Neural cell (in vitro differentiated cells): ENCODE measurements at regions not wholly inside any gene's neighbourhood (a gene's known extent, or its start where the extent isn't known, plus 50 kb on each side); places are given as distances from the start of the nearest gene placed in this dataset.

Experiments used
- H2AFZ ChIP-seq: fragments of 200-600, 300-800 bp; sonication (generic), shearing (Covaris generic); 2 replicates; pipeline ENCODE4 v1.6.0; 2014; ENCODE audit warnings: low read depth, mild to moderate bottlenecking, antibody characterized with exemption, low read length, moderate library complexity
- H3F3A ChIP-seq: fragments of 200-600 bp; shearing (Covaris generic); 2 replicates; pipeline ENCODE4 v1.6.1; 2016; ENCODE audit warnings: mild to moderate bottlenecking, moderate library complexity, mixed read lengths, antibody characterized with exemption, low read length; ENCODE audit not compliant: insufficient read depth, poor library complexity, severe bottlenecking
- H3K27ac ChIP-seq: fragments of 200-600, 300-800 bp; sonication (generic), shearing (Covaris generic); 2 replicates; pipeline ENCODE4 v1.5.1; 2014; ENCODE audit warnings: mild to moderate bottlenecking, low read length, moderate library complexity
- H3K27me3 ChIP-seq: fragments of 300-800, 200-600 bp; sonication (generic), shearing (Covaris generic); 2 replicates; pipeline ENCODE4 v1.6.0; 2014; ENCODE audit warnings: mild to moderate bottlenecking, low read depth, low read length, moderate library complexity; ENCODE audit not compliant: insufficient read depth
- H3K36me3 ChIP-seq: fragments of 300-800, 200-600 bp; sonication (generic), shearing (Covaris generic); 2 replicates; pipeline ENCODE4 v1.5.1; 2014; ENCODE audit warnings: mild to moderate bottlenecking, antibody characterized with exemption, low read length, moderate library complexity; ENCODE audit not compliant: insufficient read depth
- H3K4me2 ChIP-seq: fragments of 300-800, 200-600 bp; sonication (generic), shearing (Covaris generic); 2 replicates; pipeline ENCODE4 v1.6.0; 2014; ENCODE audit warnings: mild to moderate bottlenecking, low read length
- H3K4me3 ChIP-seq: fragments of 300-800, 200-600 bp; sonication (generic), shearing (Covaris generic); 2 replicates; pipeline ENCODE4 v1.5.1; 2014; ENCODE audit warnings: mild to moderate bottlenecking, low read length, moderate library complexity
- H3K79me2 ChIP-seq: fragments of 200-600 bp; shearing (Covaris generic); replicated peaks from 2 replicates; pipeline ENCODE4 v1.6.0; 2014; ENCODE audit warnings: mild to moderate bottlenecking, low read length, moderate library complexity; ENCODE audit not compliant: insufficient read depth
- H3K9ac ChIP-seq: fragments of 300-800, 200-600 bp; sonication (generic), shearing (Covaris generic); 2 replicates; pipeline ENCODE4 v1.6.1; 2016; ENCODE audit warnings: mild to moderate bottlenecking, low read length, mixed read lengths
- H3K9me2 ChIP-seq: fragments of 200-600 bp; shearing (Covaris generic); 2 replicates; pipeline ENCODE4 v1.6.1; 2016; ENCODE audit warnings: mild to moderate bottlenecking, low read length, mixed read lengths; ENCODE audit not compliant: insufficient read depth
- H3K9me3 ChIP-seq: fragments of 200-600, 300-800 bp; sonication (generic), shearing (Covaris generic); 2 replicates; pipeline ENCODE4 v1.6.1; 2016; ENCODE audit warnings: mild to moderate bottlenecking, mixed run types, low read length, moderate library complexity, mixed read lengths
- H4K20me1 ChIP-seq: fragments of 200-600 bp; shearing (Covaris generic); 2 replicates; pipeline ENCODE4 v1.6.1; 2016; ENCODE audit warnings: mild to moderate bottlenecking, mixed run types; ENCODE audit not compliant: insufficient read depth
- EP300 ChIP-seq: fragments of 450-650 bp; conservative IDR thresholded peaks from 2 replicates; pipeline ENCODE4 v1.6.1; 2014; ENCODE audit warnings: antibody characterized with exemption, mild to moderate bottlenecking, moderate library complexity; ENCODE audit not compliant: poor library complexity, severe bottlenecking
- EZH2 ChIP-seq: fragments of 200-600, 300-800 bp; shearing (Covaris generic), sonication (generic); IDR thresholded peaks from 2 replicates; pipeline ENCODE4 v1.6.1; 2014; ENCODE audit warnings: antibody characterized with exemption, low read length, borderline replicate concordance, mild to moderate bottlenecking; ENCODE audit not compliant: insufficient read depth, poor library complexity, severe bottlenecking
- MXI1 ChIP-seq: fragments of 450-650 bp; conservative IDR thresholded peaks from 2 replicates; pipeline ENCODE4 v1.6.1; 2014; ENCODE audit warnings: antibody characterized with exemption, mild to moderate bottlenecking; ENCODE audit not compliant: poor library complexity, severe bottlenecking
- POLR2AphosphoS5 ChIP-seq: IDR thresholded peaks from 2 replicates; pipeline ENCODE4 v1.6.1; 2012
- RAD21 ChIP-seq: fragments of 450-650 bp; conservative IDR thresholded peaks from 2 replicates; pipeline ENCODE4 v1.6.1; 2014; ENCODE audit warnings: antibody characterized with exemption, mild to moderate bottlenecking, moderate library complexity
- REST ChIP-seq: IDR thresholded peaks from 2 replicates; pipeline ENCODE4 v1.6.1; 2012; ENCODE audit warnings: borderline replicate concordance
- SMC3 ChIP-seq: fragments of 450-650 bp; conservative IDR thresholded peaks from 2 replicates; pipeline ENCODE4 v1.6.1; 2014; ENCODE audit warnings: antibody characterized with exemption, mild to moderate bottlenecking, moderate library complexity; ENCODE audit not compliant: poor library complexity
- TAF1 ChIP-seq: IDR thresholded peaks from 2 replicates; pipeline ENCODE4 v1.6.1; 2012; ENCODE audit warnings: low read depth
- TF ChIP-seq, protein P1 (sequence below): fragments of 450-650 bp; IDR thresholded peaks from 2 replicates; pipeline ENCODE4 v1.5.1; 2014; ENCODE audit warnings: antibody characterized with exemption, mild to moderate bottlenecking, moderate library complexity; ENCODE audit not compliant: poor library complexity, severe bottlenecking

GRCh38 chr1:181430015-181430885, 53.1 kb upstream of the CACNA1E start:
- Histone ChIP-seq H3K79me2 (no peaks in the 10 kb centered on the region), H3K27ac (no peak overlapping the region), H4K20me1 (no peaks in the 10 kb centered on the region), H3K9me2 (no peaks in the 10 kb centered on the region), H3K9ac (no peak overlapping the region), H2AFZ (no peak overlapping the region), H3K9me3 (no peaks in the 10 kb centered on the region), H3F3A (no peaks in the 10 kb centered on the region), H3K4me2 (no peak overlapping the region), H3K27me3 (no peaks in the 10 kb centered on the region), H3K4me3 (no peak overlapping the region), H3K36me3 (no peaks in the 10 kb centered on the region)
- no peak for TF ChIP-seq TAF1
- TF ChIP-seq SMC3, result no peak
- no peak for TF ChIP-seq REST
- no peak for TF ChIP-seq MXI1
- no peak for TF ChIP-seq POLR2AphosphoS5
- TF ChIP-seq, protein P1, sequence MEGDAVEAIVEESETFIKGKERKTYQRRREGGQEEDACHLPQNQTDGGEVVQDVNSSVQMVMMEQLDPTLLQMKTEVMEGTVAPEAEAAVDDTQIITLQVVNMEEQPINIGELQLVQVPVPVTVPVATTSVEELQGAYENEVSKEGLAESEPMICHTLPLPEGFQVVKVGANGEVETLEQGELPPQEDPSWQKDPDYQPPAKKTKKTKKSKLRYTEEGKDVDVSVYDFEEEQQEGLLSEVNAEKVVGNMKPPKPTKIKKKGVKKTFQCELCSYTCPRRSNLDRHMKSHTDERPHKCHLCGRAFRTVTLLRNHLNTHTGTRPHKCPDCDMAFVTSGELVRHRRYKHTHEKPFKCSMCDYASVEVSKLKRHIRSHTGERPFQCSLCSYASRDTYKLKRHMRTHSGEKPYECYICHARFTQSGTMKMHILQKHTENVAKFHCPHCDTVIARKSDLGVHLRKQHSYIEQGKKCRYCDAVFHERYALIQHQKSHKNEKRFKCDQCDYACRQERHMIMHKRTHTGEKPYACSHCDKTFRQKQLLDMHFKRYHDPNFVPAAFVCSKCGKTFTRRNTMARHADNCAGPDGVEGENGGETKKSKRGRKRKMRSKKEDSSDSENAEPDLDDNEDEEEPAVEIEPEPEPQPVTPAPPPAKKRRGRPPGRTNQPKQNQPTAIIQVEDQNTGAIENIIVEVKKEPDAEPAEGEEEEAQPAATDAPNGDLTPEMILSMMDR, result no peak
- TF ChIP-seq RAD21, result no peak
- TF ChIP-seq EZH2, result no peak
- TF ChIP-seq EP300, result no peak
